SK-N-MC (cell line): ENCODE measurements at regions not wholly inside any gene's neighbourhood (a gene's known extent, or its start where the extent isn't known, plus 50 kb on each side); places are given as distances from the start of the nearest gene placed in this dataset.

Experiments used
- DNase-seq: peaks from one replicate; pipeline ENCODE4 v3.0.0-alpha.2; 2011; ENCODE audit warnings: low read depth, low spot score
- H3K27ac ChIP-seq: fragments of 200-600 bp; sonication (generic); 2 replicates; pipeline ENCODE4 v1.5.1; 2016; ENCODE audit warnings: mixed run types
- H3K36me3 ChIP-seq: fragments of 200-600 bp; sonication (generic); 2 replicates; pipeline ENCODE4 v1.6.1; 2017; ENCODE audit warnings: antibody characterized with exemption, low read length, mixed read lengths; ENCODE audit not compliant: insufficient read depth
- H3K4me3 ChIP-seq: fragments of 200-600 bp; sonication (generic); 2 replicates; pipeline ENCODE4 v1.5.1; 2016
- H3K9ac ChIP-seq: fragments of 200-600 bp; sonication (generic); 2 replicates; pipeline ENCODE4 v1.8.0; 2017; ENCODE audit warnings: mixed run types, mixed read lengths; ENCODE audit not compliant: insufficient read length
- H3K9me3 ChIP-seq: fragments of 200-600 bp; sonication (generic); 2 replicates; pipeline ENCODE4 v1.6.1; 2017; ENCODE audit warnings: low read depth, mild to moderate bottlenecking, antibody characterized with exemption, low read length, moderate library complexity, mixed read lengths
- EZH2 ChIP-seq: fragments of 200-600 bp; sonication (generic); IDR thresholded peaks from one replicate; pipeline ENCODE4 v1.6.1; 2017; ENCODE audit warnings: antibody characterized with exemption
- FOXP2 ChIP-seq: optimal IDR thresholded peaks from 2 replicates; pipeline ENCODE3; 2011; ENCODE audit warnings: mild to moderate bottlenecking, moderate library complexity; ENCODE audit not compliant: insufficient read depth; ENCODE audit errors: extremely low read length, control extremely low read depth
- POLR2AphosphoS5 ChIP-seq: IDR thresholded peaks from 2 replicates; pipeline ENCODE4 v1.6.1; 2012; ENCODE audit warnings: mild to moderate bottlenecking, low read depth, low read length, borderline replicate concordance

DNA sequence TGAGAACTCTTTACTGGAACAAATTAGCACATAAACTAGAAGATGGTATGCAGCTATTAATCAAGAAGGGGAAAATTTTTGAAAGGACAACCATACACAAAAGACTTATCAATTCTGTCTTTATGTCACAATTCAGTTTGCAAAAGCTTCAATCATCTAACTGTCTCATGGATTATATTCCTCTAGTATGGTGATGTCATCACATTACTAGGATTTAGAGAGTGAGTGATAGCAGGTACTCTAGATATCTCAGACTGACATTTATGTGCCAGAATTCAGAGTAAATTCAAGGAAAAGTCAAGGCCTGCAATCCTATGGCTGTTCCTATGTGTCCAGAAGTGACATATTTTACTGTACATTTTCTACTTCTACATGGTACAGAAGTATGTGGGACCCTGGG is 318.9 kb upstream of the GRAMD2B start:
- no peak for DNase-seq
- no peaks in the 10 kb centered on the region for H3K9me3 ChIP-seq
- TF ChIP-seq POLR2AphosphoS5 (no peak), EZH2 (no peak), FOXP2 (no peak)

DNA sequence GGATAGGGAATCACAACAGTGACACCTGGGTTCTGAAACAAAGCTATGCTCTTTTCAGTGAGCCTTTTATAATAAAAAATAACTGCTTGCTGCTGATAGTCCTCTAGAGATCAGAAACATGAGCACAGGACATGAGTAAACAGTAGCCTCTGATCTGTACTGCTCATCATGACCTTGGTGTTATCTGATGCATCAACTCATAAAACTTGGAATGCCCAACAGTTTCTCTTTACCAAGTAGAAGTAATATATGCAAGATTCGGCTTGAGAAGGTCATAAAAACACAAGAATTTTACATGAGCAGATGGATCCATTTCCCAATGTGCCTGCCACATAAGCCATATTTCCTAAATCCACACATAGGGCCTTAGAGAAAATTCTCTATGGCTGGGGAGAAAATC is 318.3 kb upstream of the GRAMD2B start:
- no peaks in the 10 kb centered on the region for H3K36me3 ChIP-seq
- H3K9ac ChIP-seq = no peak overlapping the region
- DNase-seq = no peak
- H3K9me3 ChIP-seq = no peaks in the 10 kb centered on the region
- TF ChIP-seq POLR2AphosphoS5 (no peak), FOXP2 (no peak), EZH2 (no peak)
- no peak overlapping the region for H3K4me3 ChIP-seq
- no peak overlapping the region for H3K27ac ChIP-seq

More for the DNA sequence above, 318.9 kb upstream of the GRAMD2B start:
- Histone ChIP-seq H3K27ac (no peak overlapping the region), H3K9ac (no peak overlapping the region), H3K4me3 (no peak overlapping the region), H3K36me3 (no peaks in the 10 kb centered on the region)

DNA sequence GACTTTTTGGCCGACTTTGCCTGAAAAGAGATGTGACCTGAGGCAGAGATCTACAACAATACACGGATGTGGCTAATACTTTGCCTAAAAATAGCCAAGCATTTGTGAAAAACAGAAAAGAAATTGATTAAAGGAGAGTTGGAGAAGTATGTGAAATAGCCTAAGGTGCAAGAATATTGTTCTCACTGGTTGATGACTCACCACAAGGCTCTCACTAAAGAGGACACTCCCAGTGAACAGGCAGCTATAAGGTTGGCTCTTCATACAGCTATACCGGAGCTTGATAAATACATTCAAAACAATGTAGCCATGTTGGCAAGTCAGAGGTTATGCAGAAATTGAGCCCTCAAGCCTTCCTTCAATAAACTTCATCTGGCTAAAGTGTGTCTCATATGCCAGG is 317.2 kb upstream of the GRAMD2B start:
- H3K27ac ChIP-seq = no peak overlapping the region
- DNase-seq = no peak
- H3K9ac ChIP-seq = no peak overlapping the region
- H3K9me3 ChIP-seq = no peaks in the 10 kb centered on the region
- TF ChIP-seq POLR2AphosphoS5 = no peak
- no peak for TF ChIP-seq EZH2
- no peak for TF ChIP-seq FOXP2
- no peaks in the 10 kb centered on the region for H3K36me3 ChIP-seq
- H3K4me3 ChIP-seq = no peak overlapping the region

DNA sequence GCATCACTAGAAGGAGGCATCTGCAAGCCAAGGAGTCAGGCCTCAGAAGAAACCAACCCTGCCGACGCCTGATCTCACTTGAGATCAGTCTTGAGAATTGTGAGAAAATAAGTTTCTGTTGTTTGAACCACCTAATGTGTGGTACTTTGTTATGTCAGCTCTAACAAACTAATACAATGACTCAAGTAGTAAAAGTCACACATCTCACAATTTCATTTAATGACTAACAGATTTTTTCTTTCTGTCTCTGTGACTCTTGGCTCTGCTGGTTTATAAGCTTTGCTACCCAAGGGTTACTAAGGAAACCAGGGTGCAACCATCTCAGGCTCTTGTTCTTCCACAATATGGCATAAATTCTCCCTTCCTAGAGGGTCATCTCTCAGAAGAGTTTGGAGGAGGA is 315.8 kb upstream of the GRAMD2B start:
- Histone ChIP-seq H3K36me3 (no peaks in the 10 kb centered on the region), H3K9me3 (no peaks in the 10 kb centered on the region), H3K27ac (no peak overlapping the region), H3K4me3 (no peak overlapping the region), H3K9ac (no peak overlapping the region)
- TF ChIP-seq POLR2AphosphoS5 = no peak
- TF ChIP-seq FOXP2 = no peak
- no peak for TF ChIP-seq EZH2
- no peak for DNase-seq

DNA sequence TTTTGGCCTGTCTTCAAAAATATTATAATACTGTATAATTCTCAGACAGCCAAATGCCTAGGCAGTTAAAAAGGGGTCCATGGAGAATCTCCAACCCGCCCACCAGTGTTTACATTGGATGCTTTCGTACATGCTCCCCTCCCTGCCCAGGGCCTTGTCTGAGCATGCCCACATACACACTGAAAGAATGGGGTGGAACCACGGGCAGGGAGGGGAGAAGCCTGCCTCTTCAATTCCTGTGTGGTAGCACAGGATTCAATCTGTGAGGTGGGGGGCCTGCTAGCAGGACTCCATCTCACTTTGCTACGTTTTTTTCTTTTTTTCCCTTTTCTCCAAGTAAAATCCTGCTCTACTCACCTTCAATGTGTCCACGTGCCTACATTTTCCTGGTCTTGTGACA is 314.7 kb upstream of the GRAMD2B start:
- no peak for TF ChIP-seq POLR2AphosphoS5
- TF ChIP-seq FOXP2 = no peak
- TF ChIP-seq EZH2 = no peak
- Histone ChIP-seq H3K27ac (no peak overlapping the region), H3K36me3 (no peaks in the 10 kb centered on the region), H3K9me3 (no peaks in the 10 kb centered on the region), H3K9ac (no peak overlapping the region), H3K4me3 (no peak overlapping the region)
- no peak for DNase-seq

DNA sequence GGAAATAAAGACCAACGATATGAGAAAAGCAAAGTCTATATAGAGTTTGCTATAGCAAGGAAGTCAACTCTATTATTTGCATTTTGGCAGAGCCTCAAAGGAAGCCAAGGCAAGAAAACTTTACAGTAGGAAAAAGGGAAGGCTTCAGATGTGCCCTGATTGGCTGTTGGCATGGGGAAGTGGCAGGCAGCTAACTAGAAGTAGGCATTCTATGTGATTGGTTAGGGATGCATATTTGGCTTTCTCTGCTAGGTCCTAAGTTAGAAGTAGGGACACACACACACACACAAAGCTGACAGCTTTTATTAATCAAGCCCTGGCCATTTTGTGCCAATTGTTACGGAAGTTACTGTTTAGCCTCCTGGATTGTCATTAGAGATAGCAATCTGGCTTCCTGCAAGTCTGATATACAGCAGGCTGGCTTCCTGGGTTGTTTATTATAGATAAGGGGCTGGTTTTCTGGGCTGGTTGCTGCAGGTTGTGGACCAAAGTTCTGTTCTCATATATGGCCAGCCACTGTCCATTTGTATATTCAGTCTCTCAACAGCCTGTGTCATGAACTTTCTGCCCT is 308.1 kb upstream of the GRAMD2B start:
- Histone ChIP-seq H3K9me3 (no peaks in the 10 kb centered on the region), H3K4me3 (no peak overlapping the region), H3K27ac (no peak overlapping the region), H3K9ac (no peak overlapping the region), H3K36me3 (no peaks in the 10 kb centered on the region)
- DNase-seq = no peak
- no peak for TF ChIP-seq FOXP2
- no peak for TF ChIP-seq EZH2
- no peak for TF ChIP-seq POLR2AphosphoS5

DNA sequence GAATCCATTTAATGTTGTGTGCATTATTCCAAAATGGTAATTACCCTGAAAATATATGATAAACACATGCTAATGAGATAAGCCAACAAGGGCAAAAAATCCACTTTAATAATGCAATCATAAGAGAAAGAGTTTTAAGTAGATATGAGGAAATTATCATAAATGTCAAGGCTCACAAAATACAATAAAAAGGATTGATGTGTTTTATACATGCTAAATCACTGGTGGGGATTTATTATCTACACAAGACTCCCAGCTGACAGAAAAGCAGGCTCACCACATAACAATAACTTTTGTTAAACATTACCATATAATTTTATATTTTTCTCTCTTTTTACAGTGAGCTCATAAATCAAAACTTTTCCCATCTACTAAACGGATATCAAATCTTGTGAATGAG is 306.2 kb upstream of the GRAMD2B start:
- no peaks in the 10 kb centered on the region for H3K36me3 ChIP-seq
- no peak for DNase-seq
- no peak overlapping the region for H3K27ac ChIP-seq
- TF ChIP-seq POLR2AphosphoS5 (no peak), FOXP2 (no peak), EZH2 (no peak)
- H3K9me3 ChIP-seq = no peaks in the 10 kb centered on the region
- H3K9ac ChIP-seq = no peak overlapping the region
- H3K4me3 ChIP-seq = no peak overlapping the region

DNA sequence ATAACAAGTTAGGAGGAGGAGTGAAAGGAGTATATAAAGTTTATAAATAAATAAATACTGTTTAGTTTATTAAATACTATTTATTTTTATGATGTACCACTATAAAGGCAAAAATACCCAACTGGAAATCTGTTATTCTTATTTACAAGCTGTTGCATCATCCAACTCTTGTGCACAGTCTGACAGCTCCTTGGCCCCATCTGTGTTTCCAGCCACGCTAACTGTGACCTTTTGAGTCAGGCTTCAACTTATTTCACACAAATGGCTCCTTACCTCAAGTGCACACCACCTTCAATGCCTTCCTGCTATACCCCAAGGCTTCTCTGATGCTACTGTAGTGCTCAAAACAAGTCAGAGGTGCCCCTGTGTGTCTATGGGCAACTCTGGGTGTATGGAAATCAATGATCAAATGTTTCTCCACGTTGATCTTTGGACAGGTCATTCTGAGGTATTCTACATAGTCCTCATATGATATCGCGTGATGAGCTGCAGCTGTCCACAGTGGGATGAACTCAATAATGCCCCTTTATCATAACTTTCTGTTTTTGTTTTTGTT is 303.2 kb upstream of the GRAMD2B start:
- TF ChIP-seq POLR2AphosphoS5 (no peak), FOXP2 (no peak), EZH2 (no peak)
- H3K36me3 ChIP-seq = no peaks in the 10 kb centered on the region

DNA sequence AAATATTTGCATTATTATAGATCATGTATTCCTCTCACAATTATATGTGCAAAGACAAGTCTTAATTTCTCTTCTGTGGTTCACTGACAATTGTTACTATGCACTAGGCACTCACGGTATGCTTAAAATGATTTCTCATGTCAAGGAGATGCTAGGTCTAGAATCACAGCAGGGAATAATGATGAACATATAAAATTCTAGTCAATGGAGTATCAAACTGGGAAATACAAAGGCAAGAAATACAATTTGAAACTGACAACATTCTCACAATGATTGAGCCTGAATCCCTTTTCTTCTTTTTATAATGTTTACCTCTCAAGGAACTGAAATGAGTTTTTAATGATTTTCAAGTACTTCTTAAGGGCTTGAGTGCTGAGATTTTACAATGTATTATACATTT is 302.3 kb upstream of the GRAMD2B start:
- Histone ChIP-seq H3K36me3 (no peaks in the 10 kb centered on the region), H3K9me3 (no peaks in the 10 kb centered on the region), H3K4me3 (no peak overlapping the region), H3K27ac (no peak overlapping the region), H3K9ac (no peak overlapping the region)
- no peak for DNase-seq
- TF ChIP-seq EZH2 = no peak
- no peak for TF ChIP-seq POLR2AphosphoS5
- no peak for TF ChIP-seq FOXP2

More for the DNA sequence above, 303.2 kb upstream of the GRAMD2B start:
- H3K4me3 ChIP-seq = no peak overlapping the region
- no peak overlapping the region for H3K9ac ChIP-seq
- no peak overlapping the region for H3K27ac ChIP-seq
- no peak for DNase-seq
- no peaks in the 10 kb centered on the region for H3K9me3 ChIP-seq
